22Rv1 (cell line): ENCODE measurements at regions not wholly inside any gene's neighbourhood (a gene's known extent, or its start where the extent isn't known, plus 50 kb on each side); places are given as distances from the start of the nearest gene placed in this dataset.

Experiments
- ZFX ChIP-seq: fragments of 450-650 bp; IDR thresholded peaks from 2 replicates; pipeline ENCODE4 v1.6.1; 2017; ENCODE audit warnings: antibody characterized with exemption, borderline replicate concordance
- TF ChIP-seq, protein P1 (sequence below): fragments of 450-650 bp; IDR thresholded peaks from 2 replicates; pipeline ENCODE4 v1.5.1; 2017; ENCODE audit warnings: mild to moderate bottlenecking

DNA sequence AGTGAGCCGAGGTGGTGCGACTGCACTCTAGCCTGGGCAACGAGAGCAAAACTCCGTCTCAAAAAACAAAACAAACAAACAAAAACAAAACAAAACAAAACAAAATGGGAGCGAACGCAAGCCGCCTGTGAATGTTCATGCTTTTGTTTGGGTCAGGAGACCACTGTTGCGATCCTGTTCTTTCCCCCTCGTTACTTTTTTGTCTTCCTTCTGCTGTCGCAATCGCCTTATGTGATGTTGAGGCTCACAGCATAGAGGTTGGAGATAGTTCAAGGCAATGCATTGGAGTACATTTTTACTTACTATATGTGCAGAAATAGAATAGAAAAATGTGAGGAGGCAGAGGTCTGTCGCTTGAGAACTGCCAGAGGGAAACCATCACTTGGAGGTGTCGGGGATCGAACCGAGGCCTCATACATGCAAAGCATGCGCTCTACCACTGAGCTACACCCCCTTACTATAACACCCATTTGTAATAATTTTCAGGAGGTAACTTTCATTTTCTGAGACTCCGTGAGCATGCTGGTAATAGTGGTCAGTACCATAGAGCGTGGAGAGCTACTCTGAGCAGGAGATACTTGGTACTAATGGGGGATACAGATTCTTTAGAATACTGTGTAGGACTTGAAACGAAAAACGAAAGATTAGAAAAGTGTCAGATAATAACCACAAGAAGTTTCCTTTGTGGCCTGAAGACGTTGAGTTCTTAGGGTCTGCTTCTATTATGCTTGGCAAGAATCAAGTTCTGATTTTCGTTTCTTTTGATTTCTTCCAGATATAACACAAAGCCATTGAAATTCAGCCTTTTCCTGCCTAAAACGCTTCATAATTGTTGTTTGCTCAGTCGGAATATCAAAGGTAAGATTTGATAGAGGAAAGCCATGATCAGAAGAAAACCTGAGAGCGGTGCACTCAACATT lies 121.1 kb downstream of the TRIM27 start:
- TF ChIP-seq, protein P1, sequence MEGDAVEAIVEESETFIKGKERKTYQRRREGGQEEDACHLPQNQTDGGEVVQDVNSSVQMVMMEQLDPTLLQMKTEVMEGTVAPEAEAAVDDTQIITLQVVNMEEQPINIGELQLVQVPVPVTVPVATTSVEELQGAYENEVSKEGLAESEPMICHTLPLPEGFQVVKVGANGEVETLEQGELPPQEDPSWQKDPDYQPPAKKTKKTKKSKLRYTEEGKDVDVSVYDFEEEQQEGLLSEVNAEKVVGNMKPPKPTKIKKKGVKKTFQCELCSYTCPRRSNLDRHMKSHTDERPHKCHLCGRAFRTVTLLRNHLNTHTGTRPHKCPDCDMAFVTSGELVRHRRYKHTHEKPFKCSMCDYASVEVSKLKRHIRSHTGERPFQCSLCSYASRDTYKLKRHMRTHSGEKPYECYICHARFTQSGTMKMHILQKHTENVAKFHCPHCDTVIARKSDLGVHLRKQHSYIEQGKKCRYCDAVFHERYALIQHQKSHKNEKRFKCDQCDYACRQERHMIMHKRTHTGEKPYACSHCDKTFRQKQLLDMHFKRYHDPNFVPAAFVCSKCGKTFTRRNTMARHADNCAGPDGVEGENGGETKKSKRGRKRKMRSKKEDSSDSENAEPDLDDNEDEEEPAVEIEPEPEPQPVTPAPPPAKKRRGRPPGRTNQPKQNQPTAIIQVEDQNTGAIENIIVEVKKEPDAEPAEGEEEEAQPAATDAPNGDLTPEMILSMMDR: no peak
- TF ChIP-seq ZFX: no peak
